Liver (tissue), 7 donors: ENCODE measurements at regions not wholly inside any gene's neighbourhood (a gene's known extent, or its start where the extent isn't known, plus 50 kb on each side); places are given as distances from the start of the nearest gene placed in this dataset.

Experiments used
- DNase-seq: peaks from one replicate; pipeline ENCODE4 v3.0.0-alpha.2; 2017; ENCODE audit warnings: low spot score
- H3K27ac ChIP-seq, 2 donors: one replicate each; pipeline ENCODE4 v1.7.0; 2013; ENCODE audit warnings: inconsistent platforms in 2 of 2, low read length in 2 of 2, control low read depth in 1 of 2, low read depth in 1 of 2, mild to moderate bottlenecking in 1 of 2
- H3K27me3 ChIP-seq, 4 donors: one replicate each; pipeline versions ENCODE4 v1.6.1 to v1.7.0; 2013; ENCODE audit warnings: low read length in 3 of 4, inconsistent platforms in 1 of 4, mild to moderate bottlenecking in 1 of 4, moderate library complexity in 1 of 4; ENCODE audit not compliant: control insufficient read depth in 4 of 4, insufficient read depth in 4 of 4
- H3K36me3 ChIP-seq, 4 donors: one replicate each; pipeline versions ENCODE4 v1.6.1 to v1.7.0; 2013; ENCODE audit warnings: low read length in 3 of 4, mild to moderate bottlenecking in 3 of 4, low read depth in 1 of 4, moderate library complexity in 1 of 4; ENCODE audit not compliant: control insufficient read depth in 4 of 4, insufficient read depth in 3 of 4
- H3K4me1 ChIP-seq, 4 donors: one replicate each; pipeline versions ENCODE4 v1.6.1 to v1.7.0; 2013; ENCODE audit warnings: low read length in 3 of 4, mild to moderate bottlenecking in 3 of 4, moderate library complexity in 1 of 4; ENCODE audit not compliant: control insufficient read depth in 4 of 4, insufficient read depth in 4 of 4
- H3K4me3 ChIP-seq, 3 donors: one replicate each; pipeline versions ENCODE4 v1.6.1 to v1.7.0; 2013; ENCODE audit warnings: low read length in 3 of 3, control low read depth in 1 of 3, low read depth in 1 of 3, mild to moderate bottlenecking in 1 of 3
- H3K9ac ChIP-seq, 2 donors: one replicate each; pipeline ENCODE4 v1.7.0; 2013; ENCODE audit warnings: low read length in 2 of 2, mild to moderate bottlenecking in 2 of 2, moderate library complexity in 2 of 2, control low read depth in 1 of 2, low read depth in 1 of 2
- H3K9me3 ChIP-seq, 4 donors: one replicate each; pipeline versions ENCODE4 v1.6.1 to v1.7.0; 2013; ENCODE audit warnings: low read length in 3 of 4; ENCODE audit not compliant: control insufficient read depth in 4 of 4
- ATF3 ChIP-seq: IDR thresholded peaks from 2 replicates; pipeline ENCODE4 v1.6.1; 2016; ENCODE audit warnings: antibody characterized with exemption
- EGR1 ChIP-seq, 2 donors: IDR thresholded peaks; 2 replicates each; pipeline ENCODE4 v1.6.1; 2016 to 2018; ENCODE audit warnings: antibody characterized with exemption in 2 of 2, low read depth in 2 of 2
- FOXA1 ChIP-seq: IDR thresholded peaks from 2 replicates; pipeline ENCODE4 v1.6.1; 2016; ENCODE audit warnings: antibody characterized with exemption
- FOXA2 ChIP-seq: IDR thresholded peaks from 2 replicates; pipeline ENCODE4 v1.6.1; 2016; ENCODE audit warnings: antibody characterized with exemption
- GABPA ChIP-seq, 2 donors: IDR thresholded peaks in 1 of 2; conservative IDR thresholded peaks in 1 of 2; 2 replicates each; pipeline ENCODE4 v1.6.1; 2016; ENCODE audit warnings: antibody characterized with exemption in 2 of 2, mild to moderate bottlenecking in 1 of 2, moderate library complexity in 1 of 2
- HNF4A ChIP-seq, 2 donors: conservative IDR thresholded peaks; 2 replicates each; pipeline ENCODE4 v1.6.1; 2016; ENCODE audit warnings: antibody characterized with exemption in 2 of 2, mild to moderate bottlenecking in 2 of 2
- HNF4G ChIP-seq: IDR thresholded peaks from 2 replicates; pipeline ENCODE4 v1.6.1; 2016; ENCODE audit warnings: antibody characterized with exemption
- RAD21 ChIP-seq, 2 donors: IDR thresholded peaks; 2 replicates each; pipeline ENCODE4 v1.6.1; 2016; ENCODE audit warnings: antibody characterized with exemption in 2 of 2, mild to moderate bottlenecking in 2 of 2
- REST ChIP-seq: IDR thresholded peaks from 2 replicates; pipeline ENCODE4 v1.6.1; 2016; ENCODE audit warnings: antibody characterized with exemption, mild to moderate bottlenecking
- RXRA ChIP-seq, 2 donors: IDR thresholded peaks; 2 replicates each; pipeline ENCODE4 v1.6.1; 2017 to 2018; ENCODE audit warnings: antibody characterized with exemption in 2 of 2, mild to moderate bottlenecking in 1 of 2
- SP1 ChIP-seq: IDR thresholded peaks from 2 replicates; pipeline ENCODE4 v1.6.1; 2018; ENCODE audit warnings: antibody characterized with exemption, mild to moderate bottlenecking
- TAF1 ChIP-seq: conservative IDR thresholded peaks from 2 replicates; pipeline ENCODE4 v1.6.1; 2016; ENCODE audit warnings: antibody characterized with exemption, mild to moderate bottlenecking
- YY1 ChIP-seq: IDR thresholded peaks from 2 replicates; pipeline ENCODE4 v1.6.1; 2016; ENCODE audit warnings: antibody characterized with exemption, mild to moderate bottlenecking
- ZBTB33 ChIP-seq: IDR thresholded peaks from 2 replicates; pipeline ENCODE4 v1.6.1; 2016; ENCODE audit warnings: antibody characterized with exemption
- WGBS: extraction: QIAGEN DNeasy Blood & Tissue Kit; methylation state at CpG from one replicate; pipeline ENCODE4 v1.1.7; 2013; 5-methylcytosine and 5-hydroxymethylcytosine counted together
- TF ChIP-seq, protein P1 (sequence below): IDR thresholded peaks from 2 replicates; pipeline ENCODE4 v1.6.1; 2016; ENCODE audit warnings: antibody characterized with exemption
- donor health status: healthy.
- donor health status: healthy.
- donor health status: healthy.
- donor health status: healthy.

DNA sequence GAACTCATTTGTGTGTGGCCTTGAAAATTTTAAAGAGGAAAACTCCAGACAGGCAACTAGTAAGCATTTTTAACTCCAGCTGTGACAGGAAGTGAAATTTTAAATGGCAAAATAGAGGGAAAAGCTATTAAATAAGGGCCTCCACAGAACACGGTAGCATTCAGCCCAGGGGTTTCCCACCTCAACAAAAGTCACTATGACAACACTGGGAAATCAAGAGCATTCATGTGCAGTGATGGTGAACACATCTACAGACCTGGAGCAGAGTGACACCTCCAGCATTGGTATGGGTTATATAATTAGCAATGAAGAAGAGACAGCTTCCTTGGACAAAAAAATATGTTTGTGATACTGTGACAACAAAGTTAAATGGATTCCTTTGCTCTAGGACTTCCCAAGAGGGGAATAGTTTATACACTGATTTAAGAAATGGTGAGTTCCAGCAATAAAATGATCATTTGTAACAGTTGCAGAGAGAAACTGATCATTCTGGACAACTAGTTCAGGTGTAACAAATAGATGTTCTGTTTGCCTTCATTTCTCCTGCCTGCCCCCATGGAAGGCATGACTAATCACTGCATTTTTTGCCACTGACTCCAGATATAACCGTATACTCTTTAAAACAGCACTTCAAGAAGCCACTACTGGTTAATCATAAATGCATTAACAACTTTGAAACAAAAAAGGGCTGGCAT lies 93.3 kb upstream of the SLC44A1 start:
- H3K4me3 ChIP-seq, result no peak overlapping the region
- no peaks in the 10 kb centered on the region for H3K4me1 ChIP-seq
- H3K27ac ChIP-seq, result no peak overlapping the region
- no peaks in the 10 kb centered on the region for H3K9me3 ChIP-seq
- H3K27me3 ChIP-seq, result no peaks in the 10 kb centered on the region
- DNase-seq, result no peak
- no peak for TF ChIP-seq HNF4A (conservative IDR thresholded peaks at IDR 0.05)
- TF ChIP-seq RAD21 (IDR thresholded peaks at IDR 0.05), result no peak
- TF ChIP-seq TAF1, result no peak
- no peak for TF ChIP-seq SP1
- no peak for TF ChIP-seq FOXA1
- no peak for TF ChIP-seq GABPA (IDR thresholded peaks at IDR 0.05 in 1 of 2, conservative IDR thresholded peaks at IDR 0.05 in 1 of 2)
- TF ChIP-seq EGR1 (IDR thresholded peaks at IDR 0.05; ENCODE audit: low read depth in 2 of 2), result no peak
- no peak overlapping the region for H3K9ac ChIP-seq
- 71% methylated on average over 2 of the region's 2 CpGs for WGBS
- H3K36me3 ChIP-seq, result no peaks in the 10 kb centered on the region

DNA sequence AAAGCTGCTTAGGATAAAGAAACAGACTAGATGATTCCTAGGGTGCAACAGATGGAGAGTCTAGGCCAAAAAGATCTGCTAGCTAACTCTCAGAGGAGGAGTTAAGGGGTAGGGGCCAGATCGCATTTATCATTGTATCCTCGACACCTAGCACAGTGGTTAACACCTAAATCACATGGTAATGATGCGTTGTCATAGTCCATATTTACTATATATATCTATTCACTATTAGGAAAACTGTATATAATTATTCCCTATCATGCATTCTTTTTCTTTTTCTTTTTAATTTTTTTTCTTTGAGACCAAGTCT lies 92.8 kb upstream of the SLC44A1 start:
- H3K27me3 ChIP-seq, result no peaks in the 10 kb centered on the region
- no peaks in the 10 kb centered on the region for H3K9me3 ChIP-seq
- no peak overlapping the region for H3K9ac ChIP-seq
- H3K27ac ChIP-seq, result no peak overlapping the region
- no peak overlapping the region for H3K4me3 ChIP-seq
- TF ChIP-seq EGR1 (IDR thresholded peaks at IDR 0.05; ENCODE audit: low read depth in 2 of 2), result no peak
- no peak for TF ChIP-seq TAF1
- TF ChIP-seq RAD21 (IDR thresholded peaks at IDR 0.05), result no peak
- TF ChIP-seq REST, result no peak
- no peak for TF ChIP-seq ATF3
- no peaks in the 10 kb centered on the region for H3K4me1 ChIP-seq
- WGBS, result 92% methylated on average over 3 of the region's 3 CpGs
- H3K36me3 ChIP-seq, result no peaks in the 10 kb centered on the region
- DNase-seq, result no peak

GRCh38 chr9:105154723-105155191 lies 89.7 kb upstream of the SLC44A1 start:
- Histone ChIP-seq H3K9ac (no peak overlapping the region), H3K4me3 (no peak overlapping the region), H3K9me3 (no peaks in the 10 kb centered on the region), H3K4me1 (peaks cover 0 to 3% (median 0%) of the 10 kb centered on the region in 4 donors), H3K27ac (no peak overlapping the region), H3K36me3 (no peaks in the 10 kb centered on the region), H3K27me3 (no peaks in the 10 kb centered on the region)
- TF ChIP-seq TAF1, result no peak
- TF ChIP-seq HNF4G, result no peak
- peak; percentile 8 to 10 for TF ChIP-seq RXRA (IDR thresholded peaks at IDR 0.05)
- peak; percentile 22 to 47 for TF ChIP-seq RAD21 (IDR thresholded peaks at IDR 0.05)
- TF ChIP-seq FOXA2, result no peak
- no peak for TF ChIP-seq FOXA1
- TF ChIP-seq, protein P1, sequence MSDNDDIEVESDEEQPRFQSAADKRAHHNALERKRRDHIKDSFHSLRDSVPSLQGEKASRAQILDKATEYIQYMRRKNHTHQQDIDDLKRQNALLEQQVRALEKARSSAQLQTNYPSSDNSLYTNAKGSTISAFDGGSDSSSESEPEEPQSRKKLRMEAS, result no peak
- TF ChIP-seq ZBTB33, result no peak
- TF ChIP-seq ATF3, result no peak
- TF ChIP-seq GABPA (IDR thresholded peaks at IDR 0.05 in 1 of 2, conservative IDR thresholded peaks at IDR 0.05 in 1 of 2), result no peak
- no peak for TF ChIP-seq EGR1 (IDR thresholded peaks at IDR 0.05; ENCODE audit: low read depth in 2 of 2)
- no peak for TF ChIP-seq YY1
- no peak for TF ChIP-seq HNF4A (conservative IDR thresholded peaks at IDR 0.05)
- WGBS, result 82% methylated on average over 2 of the region's 2 CpGs
- no peak for DNase-seq
